T-helper 2 cell (primary cell): ENCODE measurements at regions not wholly inside any gene's neighbourhood (a gene's known extent, or its start where the extent isn't known, plus 50 kb on each side); places are given as distances from the start of the nearest gene placed in this dataset.
A peak's percentile ranks its signal among the peaks of the same experiment; 100 is the strongest.

Experiments
- DNase-seq, 5 experiments: peaks; one replicate each; pipeline versions ENCODE4 v3.0.0 to v3.0.0-alpha.2; 2012 to 2022

DNA sequence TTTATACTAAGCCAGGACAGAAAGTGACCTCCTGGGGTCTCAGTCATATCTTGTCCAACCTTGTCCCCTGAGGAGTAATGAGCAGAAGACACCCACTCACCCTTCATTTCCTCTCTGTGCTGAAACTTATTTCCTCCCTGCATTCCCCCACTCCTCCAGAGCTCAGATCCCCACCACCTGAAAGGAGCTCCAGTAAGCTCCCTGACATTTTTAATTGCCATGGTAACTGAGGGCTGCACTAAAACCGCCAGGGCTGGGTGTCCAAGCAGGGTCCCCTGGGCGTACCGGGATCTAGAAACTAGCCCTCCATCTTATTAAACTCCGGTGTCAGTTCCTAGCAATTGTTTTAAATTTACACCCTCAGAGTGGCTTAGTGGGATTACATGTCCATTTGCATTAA, 393.3 kb upstream of the HNRNPA3 start:
- no peak for DNase-seq

GRCh38 chr2:176820371-176820932, 392.1 kb upstream of the HNRNPA3 start:
- no peak for DNase-seq

- DNase-seq, result no peak
Measured at GRCh38 chr2:176821350-176821749, 391.2 kb upstream of the HNRNPA3 start.

DNA sequence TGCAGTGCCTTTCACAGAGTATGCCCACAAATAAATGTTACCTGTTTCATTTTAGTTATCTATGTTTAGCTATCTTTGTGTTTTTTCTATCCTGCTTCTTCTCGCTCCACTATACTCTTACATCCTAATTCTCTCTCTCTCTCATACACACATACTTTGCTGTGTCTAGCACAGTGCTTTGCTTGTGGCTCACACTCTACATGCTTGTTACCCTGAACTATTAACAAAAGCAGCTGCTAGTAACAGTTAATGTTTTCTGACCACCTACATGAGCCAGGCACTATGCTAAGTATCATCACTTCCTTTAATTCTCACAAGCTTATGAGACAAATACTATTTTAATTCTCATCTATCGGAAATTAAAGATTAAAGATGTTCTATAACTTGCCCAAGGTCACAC, 390.5 kb upstream of the HNRNPA3 start:
- DNase-seq, result no peak

- DNase-seq, result peak in 2 of 5 experiments; percentile 48 to 65
Measured at GRCh38 chr2:176826356-176826755, 386.2 kb upstream of the HNRNPA3 start.

- DNase-seq, result no peak
Measured at GRCh38 chr2:176826984-176827668, 385.5 kb upstream of the HNRNPA3 start.

GRCh38 chr2:176830362-176830761, 382.2 kb upstream of the HNRNPA3 start:
- DNase-seq, result peak in 1 of 5 experiments; percentile 25

GRCh38 chr2:176832086-176832485, 380.5 kb upstream of the HNRNPA3 start:
- no peak for DNase-seq

- DNase-seq, result no peak
Measured at GRCh38 chr2:176833671-176834070, 378.9 kb upstream of the HNRNPA3 start.

DNA sequence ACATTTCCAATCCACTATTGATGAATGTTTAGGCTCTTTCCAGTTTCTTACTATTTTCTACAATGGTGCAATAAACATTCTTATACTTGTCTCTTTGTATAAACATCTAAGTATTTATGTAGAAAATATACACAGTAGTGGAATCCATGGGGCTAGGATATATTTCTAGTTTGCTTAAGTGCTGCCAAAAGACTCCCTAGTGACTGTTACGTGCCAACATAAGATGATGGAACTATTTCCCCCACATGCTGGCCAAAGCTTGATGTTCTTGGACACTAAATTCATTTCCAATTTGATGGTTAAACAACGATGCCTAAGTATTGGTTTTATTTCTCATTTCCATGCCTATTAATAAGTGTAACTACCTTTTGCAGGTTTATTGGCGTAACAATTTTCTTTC, 378.4 kb upstream of the HNRNPA3 start:
- DNase-seq, result no peak

GRCh38 chr2:176843208-176843607, 369.4 kb upstream of the HNRNPA3 start:
- DNase-seq, result no peak

DNA sequence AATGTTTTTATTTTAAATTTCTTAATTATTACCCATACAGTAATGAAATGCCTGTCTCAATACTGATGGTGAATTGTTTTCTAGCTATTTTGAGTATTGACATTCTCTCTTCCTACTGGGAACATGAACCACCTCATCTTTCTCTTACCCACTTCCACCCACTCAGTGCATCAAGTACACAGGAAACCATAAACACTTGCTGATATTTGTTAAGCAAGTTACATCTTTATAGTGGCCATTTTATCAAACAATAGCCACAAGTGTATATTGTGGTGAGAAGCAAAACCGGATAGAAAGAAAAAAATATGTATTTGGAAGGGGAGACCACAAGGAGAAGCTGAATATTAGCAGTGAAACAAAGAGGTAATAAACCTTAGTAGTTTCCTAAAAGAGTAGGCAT, 368.1 kb upstream of the HNRNPA3 start:
- no peak for DNase-seq

- DNase-seq, result no peak
Measured at GRCh38 chr2:176845718-176846117, 366.9 kb upstream of the HNRNPA3 start.

DNA sequence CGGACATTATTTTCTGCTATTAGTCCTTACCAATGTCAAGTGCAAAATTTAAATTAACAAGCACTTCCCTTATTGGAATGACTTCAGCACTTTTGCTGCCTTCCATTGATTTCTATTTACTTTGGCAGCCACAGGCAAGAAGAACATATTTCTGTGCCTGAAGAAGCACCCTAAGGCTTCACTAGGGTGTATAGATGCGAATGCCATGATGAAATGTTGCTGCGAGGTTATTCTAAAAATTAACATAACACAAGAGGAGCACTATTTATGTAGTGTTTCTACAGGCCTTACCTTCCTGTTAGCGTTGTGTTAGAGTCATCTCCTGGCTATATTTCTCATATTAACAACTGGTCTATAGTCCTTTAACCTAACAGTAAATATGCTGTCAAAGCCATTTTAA, 365.0 kb upstream of the HNRNPA3 start:
- no peak for DNase-seq

GRCh38 chr2:176848844-176849243, 363.8 kb upstream of the HNRNPA3 start:
- no peak for DNase-seq

DNA sequence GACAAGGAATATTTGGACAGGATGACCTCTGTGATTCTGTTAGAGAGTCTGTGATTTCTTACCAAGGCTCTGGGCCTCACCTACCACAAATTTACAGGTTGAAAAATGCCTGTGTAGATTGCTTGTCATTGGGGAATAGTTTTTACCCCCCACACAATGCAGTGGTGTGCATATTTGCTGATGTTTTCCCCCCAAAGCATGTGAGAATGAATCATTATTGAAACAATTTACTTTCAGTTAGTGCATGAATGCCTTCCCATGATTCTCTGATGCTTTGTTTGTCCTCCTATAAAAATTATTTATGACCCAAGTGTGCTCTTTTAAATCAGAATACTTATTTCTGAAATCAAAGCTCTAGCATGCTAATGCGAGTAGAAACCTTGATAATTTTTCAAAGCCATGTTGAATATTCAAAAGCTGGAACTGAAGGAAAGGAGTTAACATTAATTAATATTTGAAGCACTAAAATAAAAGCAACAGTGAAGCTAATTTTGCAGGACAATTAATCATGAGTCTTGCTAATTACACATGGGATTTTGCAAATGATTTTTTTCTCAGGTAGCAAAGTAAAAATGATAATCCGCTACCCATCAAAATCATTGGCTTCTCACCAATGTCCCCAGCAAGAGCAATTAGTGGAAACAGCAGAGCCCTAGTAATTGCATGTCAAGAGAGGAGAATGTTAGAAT, 361.2 kb upstream of the HNRNPA3 start:
- no peak for DNase-seq

DNA sequence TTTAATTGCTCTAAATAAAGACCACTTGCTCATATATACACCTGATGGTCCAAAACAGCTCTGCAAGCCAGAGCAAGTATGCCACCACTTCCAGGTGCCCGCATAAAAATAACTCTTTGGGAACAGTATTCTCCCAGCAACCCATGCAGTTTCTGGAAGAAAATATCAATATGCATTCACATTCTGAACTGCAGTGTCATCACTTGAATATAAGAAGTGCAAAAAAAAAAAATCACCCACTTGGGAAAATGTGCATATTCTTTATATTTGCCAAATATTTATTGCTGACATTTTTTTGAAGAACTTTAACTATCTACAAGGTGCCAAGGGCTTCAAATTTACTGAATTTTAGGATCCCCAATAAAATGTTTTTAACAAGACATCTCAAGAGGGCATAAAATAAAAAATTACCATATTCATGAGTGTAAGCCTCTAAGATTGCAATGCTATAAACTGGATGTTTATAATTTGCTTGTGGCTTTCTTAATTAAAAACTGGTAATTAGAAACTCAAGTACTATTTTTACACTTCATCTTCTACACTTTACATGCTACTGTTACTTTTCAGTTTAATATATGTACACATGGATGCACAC, 360.6 kb upstream of the HNRNPA3 start:
- DNase-seq, result no peak

DNA sequence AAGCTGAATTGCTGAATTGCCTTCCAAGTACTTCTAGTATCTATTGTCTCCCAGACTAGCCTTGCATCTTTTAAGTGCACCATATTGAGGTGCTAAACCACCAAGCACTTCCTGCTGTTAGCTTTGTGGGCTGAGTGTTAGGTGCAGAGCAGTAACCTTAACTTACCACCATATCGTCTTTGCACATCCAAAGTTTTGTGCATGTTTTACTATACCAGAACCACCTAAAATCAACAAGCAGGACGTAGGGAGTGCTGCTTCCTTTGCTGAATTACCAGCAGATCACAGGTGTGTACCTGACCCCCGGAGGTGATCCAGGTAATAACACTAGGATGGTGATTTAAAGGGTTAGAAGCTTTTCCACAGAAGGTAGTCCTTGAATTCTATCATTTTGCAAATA, 359.9 kb upstream of the HNRNPA3 start:
- peak in 2 of 5 experiments; percentile 67 to 91 for DNase-seq

DNA sequence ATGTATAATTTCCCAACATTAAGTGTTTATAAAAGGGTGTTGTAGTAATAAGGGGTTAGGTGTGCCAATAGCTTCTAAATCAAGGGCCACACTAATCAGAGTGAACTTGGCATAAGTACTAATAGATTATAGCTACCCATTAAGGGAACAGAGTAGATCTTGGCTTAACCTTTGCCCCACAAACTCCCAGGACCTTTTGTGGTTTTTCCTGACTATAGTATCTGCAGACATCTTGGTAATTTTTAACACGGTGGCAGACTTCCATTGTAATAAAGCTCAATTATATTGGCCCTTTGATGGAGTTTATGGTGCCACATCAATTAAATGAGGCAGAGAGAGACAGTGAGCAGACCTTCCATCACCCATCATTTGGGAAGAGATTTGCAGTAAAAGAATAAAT, 358.5 kb upstream of the HNRNPA3 start:
- DNase-seq, result no peak

DNA sequence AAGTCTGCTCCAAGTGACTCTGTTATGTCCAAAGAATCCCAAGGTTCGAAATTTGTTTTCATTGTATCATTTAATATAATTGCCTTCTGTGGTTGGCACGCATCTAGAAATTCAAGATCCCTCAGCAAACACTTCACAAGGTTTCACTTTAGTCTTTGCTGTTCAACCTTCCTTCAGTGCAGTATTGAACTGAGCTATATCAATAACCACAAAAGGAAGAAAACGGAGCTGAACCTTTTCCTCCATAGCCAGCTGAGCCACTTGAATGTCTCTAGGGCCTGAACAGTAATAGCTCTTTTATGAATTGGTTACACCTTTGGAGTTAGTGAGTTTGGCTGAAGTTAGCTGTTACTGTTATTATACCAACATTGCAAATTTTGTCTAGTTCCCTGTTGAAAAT, 357.7 kb upstream of the HNRNPA3 start:
- peak in 1 of 5 experiments; percentile 65 for DNase-seq

DNA sequence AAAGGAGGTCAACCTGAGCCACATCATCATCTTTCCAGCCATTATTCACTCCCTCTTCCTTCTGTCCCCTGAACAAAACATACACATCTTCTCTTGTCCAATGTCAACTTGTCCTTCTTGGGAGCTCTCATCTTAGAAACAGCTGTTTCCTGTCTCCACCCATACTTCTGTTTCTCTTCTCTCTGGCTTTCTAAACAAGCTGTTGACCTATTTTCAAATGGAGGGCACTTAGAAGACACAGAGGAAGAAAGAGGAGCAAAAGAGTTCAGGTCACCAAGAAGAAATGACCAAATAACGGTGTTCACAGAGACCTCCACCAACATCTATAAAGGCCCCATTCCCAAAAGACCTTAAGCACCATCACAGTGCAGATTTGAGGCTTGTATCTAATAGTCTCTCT, 355.9 kb upstream of the HNRNPA3 start:
- peak in 2 of 5 experiments; percentile 4 to 17 for DNase-seq

- no peak for DNase-seq
Measured at GRCh38 chr2:176865336-176865735, 347.3 kb upstream of the HNRNPA3 start.

GRCh38 chr2:176872406-176872805, 340.2 kb upstream of the HNRNPA3 start:
- DNase-seq, result no peak

GRCh38 chr2:176873403-176873802, 339.2 kb upstream of the HNRNPA3 start:
- DNase-seq, result no peak
